Loucy (cell line): ENCODE measurements at regions not wholly inside any gene's neighbourhood (a gene's known extent, or its start where the extent isn't known, plus 50 kb on each side); places are given as distances from the start of the nearest gene placed in this dataset.
"Not testable (repeated sequence)": the region's sequence is repeated elsewhere in the genome, so short reads cannot be mapped to it uniquely, and the experiment has no call there.

Source experiments
- H2AFZ ChIP-seq: fragments of 200-600 bp; sonication (generic); 2 replicates; pipeline ENCODE4 v1.6.0; 2016; ENCODE audit warnings: antibody characterized with exemption, mild to moderate bottlenecking, low read length, moderate library complexity
- H3F3A ChIP-seq: fragments of 200-600 bp; 2 replicates; pipeline ENCODE4 v1.6.0; 2016; ENCODE audit warnings: antibody characterized with exemption, low read depth, mild to moderate bottlenecking
- H3K27me3 ChIP-seq: fragments of 200-600 bp; sonication (generic); 2 replicates; pipeline ENCODE4 v1.6.1; 2014; ENCODE audit warnings: low read length, mild to moderate bottlenecking; ENCODE audit not compliant: insufficient read depth, poor library complexity, severe bottlenecking
- H3K36me3 ChIP-seq: fragments of 200-600 bp; sonication (generic); 2 replicates; pipeline ENCODE4 v1.6.1; 2016; ENCODE audit warnings: low read length; ENCODE audit not compliant: insufficient read depth
- H3K4me1 ChIP-seq: fragments of 200-600 bp; sonication (generic); 2 replicates; pipeline ENCODE4 v1.5.1; 2014; ENCODE audit warnings: low read length, mild to moderate bottlenecking; ENCODE audit not compliant: insufficient read depth, poor library complexity, severe bottlenecking
- H3K4me2 ChIP-seq: fragments of 200-600 bp; sonication (generic); 2 replicates; pipeline ENCODE4 v1.6.0; 2014; ENCODE audit warnings: antibody characterized with exemption, low read length, low read depth, mild to moderate bottlenecking; ENCODE audit not compliant: poor library complexity, severe bottlenecking
- H3K4me3 ChIP-seq: fragments of 200-600 bp; sonication (generic); 2 replicates; pipeline ENCODE4 v1.5.1; 2014; ENCODE audit warnings: low read length, mild to moderate bottlenecking, mixed read lengths; ENCODE audit not compliant: poor library complexity, severe bottlenecking
- H3K79me2 ChIP-seq: fragments of 200-600 bp; sonication (generic); 2 replicates; pipeline ENCODE4 v1.6.1; 2014; ENCODE audit warnings: low read length; ENCODE audit not compliant: insufficient read depth
- H3K9ac ChIP-seq: fragments of 200-600 bp; sonication (generic); 2 replicates; pipeline ENCODE4 v1.6.0; 2014; ENCODE audit warnings: mild to moderate bottlenecking, low read depth, low read length, moderate library complexity; ENCODE audit not compliant: poor library complexity, severe bottlenecking
- H3K9me2 ChIP-seq: fragments of 200-600 bp; sonication (generic); replicated peaks from 2 replicates; pipeline ENCODE4 v1.6.1; 2016; ENCODE audit warnings: low read depth, low read length, mixed read lengths
- H3K9me3 ChIP-seq: fragments of 200-600 bp; sonication (generic); 2 replicates; pipeline ENCODE4 v1.6.1; 2014; ENCODE audit warnings: mild to moderate bottlenecking, antibody characterized with exemption, low read length, low read depth; ENCODE audit not compliant: insufficient read depth
- H4K20me1 ChIP-seq: fragments of 200-600 bp; sonication (generic); 2 replicates; pipeline ENCODE4 v1.6.0; 2014; ENCODE audit warnings: antibody characterized with exemption, low read length, mild to moderate bottlenecking; ENCODE audit not compliant: insufficient read depth, poor library complexity, severe bottlenecking
- EZH2phosphoT487 ChIP-seq: fragments of 200-600 bp; IDR thresholded peaks from 2 replicates; pipeline ENCODE4 v1.6.1; 2018; ENCODE audit warnings: antibody characterized with exemption, mild to moderate bottlenecking, moderate library complexity, borderline replicate concordance
- TF ChIP-seq, protein P1 (sequence below): fragments of 200-600 bp; sonication (generic); conservative IDR thresholded peaks from 2 replicates; pipeline ENCODE4 v1.5.1; 2014; ENCODE audit warnings: mild to moderate bottlenecking, antibody characterized with exemption, low read length

DNA sequence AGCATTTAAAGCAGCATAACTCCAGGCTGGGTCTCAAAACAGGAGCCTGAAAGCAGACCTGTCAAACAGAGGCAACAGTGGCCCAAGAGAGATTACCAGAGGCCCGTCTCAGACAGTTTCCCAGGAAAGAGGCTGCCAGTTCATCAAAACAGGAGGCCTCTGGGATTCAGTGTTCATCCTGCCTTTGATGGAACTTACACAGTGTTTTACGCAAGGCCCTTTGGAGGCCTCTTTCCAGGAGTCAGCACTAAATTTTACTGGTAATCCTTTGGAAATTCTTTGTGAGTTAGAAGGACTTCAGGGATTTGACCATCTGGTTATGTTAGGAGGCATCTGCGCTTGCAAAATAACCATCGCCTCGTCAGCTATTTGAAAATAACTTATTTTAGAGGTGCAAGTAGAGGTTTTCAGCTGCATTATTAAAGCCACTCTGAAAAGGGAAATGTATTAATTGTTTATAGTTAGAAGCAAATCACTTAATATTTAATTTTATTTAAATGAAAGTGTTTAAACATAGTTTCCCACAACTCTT, 501.2 kb upstream of the COBL start:
- H3F3A ChIP-seq = no peaks in the 10 kb centered on the region
- H3K9me2 ChIP-seq = 0 out of 2 replicates have a peak, but pooled peaks cover under 1% of the 10 kb centered on the region

GRCh38 chr7:51805783-51806431, 489.3 kb upstream of the COBL start:
- not testable (repeated sequence) for H2AFZ ChIP-seq, H3K36me3 ChIP-seq, H3K4me2 ChIP-seq, H3K9me2 ChIP-seq, H3F3A ChIP-seq, H3K4me3 ChIP-seq, H4K20me1 ChIP-seq, H3K79me2 ChIP-seq, H3K9ac ChIP-seq, H3K4me1 ChIP-seq, H3K27me3 ChIP-seq, H3K9me3 ChIP-seq

More for the DNA sequence above, 501.2 kb upstream of the COBL start:
- Histone ChIP-seq H2AFZ (no peak overlapping the region), H4K20me1 (no peaks in the 10 kb centered on the region), H3K4me3 (no peak overlapping the region), H3K79me2 (no peaks in the 10 kb centered on the region), H3K4me2 (no peak overlapping the region), H3K9me3 (no peaks in the 10 kb centered on the region), H3K9ac (no peak overlapping the region), H3K36me3 (no peaks in the 10 kb centered on the region), H3K4me1 (no peaks in the 10 kb centered on the region), H3K27me3 (no peaks in the 10 kb centered on the region)
- TF ChIP-seq EZH2phosphoT487 = no peak
- TF ChIP-seq, protein P1, sequence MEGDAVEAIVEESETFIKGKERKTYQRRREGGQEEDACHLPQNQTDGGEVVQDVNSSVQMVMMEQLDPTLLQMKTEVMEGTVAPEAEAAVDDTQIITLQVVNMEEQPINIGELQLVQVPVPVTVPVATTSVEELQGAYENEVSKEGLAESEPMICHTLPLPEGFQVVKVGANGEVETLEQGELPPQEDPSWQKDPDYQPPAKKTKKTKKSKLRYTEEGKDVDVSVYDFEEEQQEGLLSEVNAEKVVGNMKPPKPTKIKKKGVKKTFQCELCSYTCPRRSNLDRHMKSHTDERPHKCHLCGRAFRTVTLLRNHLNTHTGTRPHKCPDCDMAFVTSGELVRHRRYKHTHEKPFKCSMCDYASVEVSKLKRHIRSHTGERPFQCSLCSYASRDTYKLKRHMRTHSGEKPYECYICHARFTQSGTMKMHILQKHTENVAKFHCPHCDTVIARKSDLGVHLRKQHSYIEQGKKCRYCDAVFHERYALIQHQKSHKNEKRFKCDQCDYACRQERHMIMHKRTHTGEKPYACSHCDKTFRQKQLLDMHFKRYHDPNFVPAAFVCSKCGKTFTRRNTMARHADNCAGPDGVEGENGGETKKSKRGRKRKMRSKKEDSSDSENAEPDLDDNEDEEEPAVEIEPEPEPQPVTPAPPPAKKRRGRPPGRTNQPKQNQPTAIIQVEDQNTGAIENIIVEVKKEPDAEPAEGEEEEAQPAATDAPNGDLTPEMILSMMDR = no peak

- Histone ChIP-seq H3K4me2 (no peak overlapping the region), H3K36me3 (no peaks in the 10 kb centered on the region), H3K9me2 (0 out of 2 replicates have a peak, but pooled peaks cover under 1% of the 10 kb centered on the region), H3K79me2 (no peaks in the 10 kb centered on the region), H3K27me3 (no peaks in the 10 kb centered on the region), H4K20me1 (no peaks in the 10 kb centered on the region), H2AFZ (no peak overlapping the region), H3K4me3 (no peak overlapping the region), H3K9me3 (no peaks in the 10 kb centered on the region), H3K9ac (no peak overlapping the region), H3K4me1 (no peaks in the 10 kb centered on the region), H3F3A (no peaks in the 10 kb centered on the region)
- TF ChIP-seq, protein P1 = no peak
- TF ChIP-seq EZH2phosphoT487 = no peak
Measured at GRCh38 chr7:51802718-51803117, 486.1 kb upstream of the COBL start.

DNA sequence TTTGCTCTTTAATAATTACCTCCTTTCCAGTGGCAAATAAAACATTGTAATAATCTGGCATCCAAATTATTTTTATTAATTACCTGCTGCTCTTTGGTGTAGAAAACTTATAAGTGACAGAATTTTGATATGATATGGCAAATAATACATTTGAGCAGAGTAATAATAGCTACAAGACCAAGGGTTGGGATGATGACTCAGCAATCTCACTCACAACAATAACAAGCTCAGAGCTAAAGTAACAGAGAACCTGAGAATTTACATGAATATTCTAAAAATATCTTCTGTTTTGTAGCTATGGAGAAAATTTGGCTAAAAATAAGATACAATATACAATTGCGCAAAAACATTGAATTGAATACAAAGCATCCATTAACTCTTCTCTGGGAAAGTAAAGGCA, 480.8 kb upstream of the COBL start:
- Histone ChIP-seq H3K4me2 (no peak overlapping the region), H3K4me1 (no peaks in the 10 kb centered on the region), H3K9ac (no peak overlapping the region)

More for the DNA sequence above, 480.8 kb upstream of the COBL start:
- Histone ChIP-seq H3K79me2 (no peaks in the 10 kb centered on the region), H3K27me3 (no peaks in the 10 kb centered on the region), H4K20me1 (no peaks in the 10 kb centered on the region), H2AFZ (no peak overlapping the region), H3K4me3 (no peak overlapping the region), H3K36me3 (no peaks in the 10 kb centered on the region), H3F3A (no peaks in the 10 kb centered on the region), H3K9me2 (no peaks in the 10 kb centered on the region), H3K9me3 (no peaks in the 10 kb centered on the region)
- no peak for TF ChIP-seq EZH2phosphoT487
- TF ChIP-seq, protein P1 = no peak
